Neural cell (in vitro differentiated cells): ENCODE measurements at regions not wholly inside any gene's neighbourhood (a gene's known extent, or its start where the extent isn't known, plus 50 kb on each side); places are given as distances from the start of the nearest gene placed in this dataset.

Experiments used
- EP300 ChIP-seq: fragments of 450-650 bp; conservative IDR thresholded peaks from 2 replicates; pipeline ENCODE4 v1.6.1; 2014; ENCODE audit warnings: antibody characterized with exemption, mild to moderate bottlenecking, moderate library complexity; ENCODE audit not compliant: poor library complexity, severe bottlenecking
- EZH2 ChIP-seq: fragments of 200-600, 300-800 bp; shearing (Covaris generic), sonication (generic); IDR thresholded peaks from 2 replicates; pipeline ENCODE4 v1.6.1; 2014; ENCODE audit warnings: antibody characterized with exemption, low read length, borderline replicate concordance, mild to moderate bottlenecking; ENCODE audit not compliant: insufficient read depth, poor library complexity, severe bottlenecking
- MXI1 ChIP-seq: fragments of 450-650 bp; conservative IDR thresholded peaks from 2 replicates; pipeline ENCODE4 v1.6.1; 2014; ENCODE audit warnings: antibody characterized with exemption, mild to moderate bottlenecking; ENCODE audit not compliant: poor library complexity, severe bottlenecking
- POLR2AphosphoS5 ChIP-seq: IDR thresholded peaks from 2 replicates; pipeline ENCODE4 v1.6.1; 2012
- SMC3 ChIP-seq: fragments of 450-650 bp; conservative IDR thresholded peaks from 2 replicates; pipeline ENCODE4 v1.6.1; 2014; ENCODE audit warnings: antibody characterized with exemption, mild to moderate bottlenecking, moderate library complexity; ENCODE audit not compliant: poor library complexity
- TAF1 ChIP-seq: IDR thresholded peaks from 2 replicates; pipeline ENCODE4 v1.6.1; 2012; ENCODE audit warnings: low read depth
- TF ChIP-seq, protein P1 (sequence below): fragments of 450-650 bp; IDR thresholded peaks from 2 replicates; pipeline ENCODE4 v1.5.1; 2014; ENCODE audit warnings: antibody characterized with exemption, mild to moderate bottlenecking, moderate library complexity; ENCODE audit not compliant: poor library complexity, severe bottlenecking
- TF ChIP-seq, protein P2 (sequence below): IDR thresholded peaks from 2 replicates; pipeline ENCODE4 v1.6.1; 2012; ENCODE audit warnings: borderline replicate concordance

DNA sequence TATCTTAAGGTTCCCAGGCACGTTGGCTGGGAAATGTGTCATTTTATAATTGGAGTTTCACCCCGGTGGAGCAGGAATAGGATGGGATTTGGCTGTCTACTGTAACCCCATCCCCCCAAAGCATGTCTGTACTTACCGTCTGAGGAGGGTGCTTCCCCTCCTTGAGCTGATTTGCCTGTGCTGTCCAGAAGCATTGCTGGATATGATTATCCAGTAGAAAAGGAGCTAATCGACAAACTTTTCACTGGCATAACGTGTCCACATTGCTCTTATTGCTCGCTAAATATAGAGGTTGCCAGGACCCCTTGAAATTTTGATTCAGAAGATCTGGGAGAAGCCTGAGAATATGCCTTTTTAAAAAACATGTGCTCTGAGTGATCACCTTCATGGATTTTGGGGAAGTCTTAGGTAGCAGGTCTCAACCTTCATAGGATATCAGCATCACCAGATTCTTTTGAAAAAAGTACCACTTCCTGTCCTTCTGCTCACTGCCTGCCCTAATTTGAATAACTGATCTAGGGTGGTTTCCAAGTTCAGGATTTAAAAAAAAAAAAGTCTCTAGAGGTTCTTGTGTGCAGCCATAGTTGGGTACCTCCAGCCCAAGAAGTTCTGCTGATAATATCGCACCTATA is 80.4 kb upstream of the KCNA1 start:
- no peak for TF ChIP-seq EZH2
- no peak for TF ChIP-seq POLR2AphosphoS5
- TF ChIP-seq, protein P1, sequence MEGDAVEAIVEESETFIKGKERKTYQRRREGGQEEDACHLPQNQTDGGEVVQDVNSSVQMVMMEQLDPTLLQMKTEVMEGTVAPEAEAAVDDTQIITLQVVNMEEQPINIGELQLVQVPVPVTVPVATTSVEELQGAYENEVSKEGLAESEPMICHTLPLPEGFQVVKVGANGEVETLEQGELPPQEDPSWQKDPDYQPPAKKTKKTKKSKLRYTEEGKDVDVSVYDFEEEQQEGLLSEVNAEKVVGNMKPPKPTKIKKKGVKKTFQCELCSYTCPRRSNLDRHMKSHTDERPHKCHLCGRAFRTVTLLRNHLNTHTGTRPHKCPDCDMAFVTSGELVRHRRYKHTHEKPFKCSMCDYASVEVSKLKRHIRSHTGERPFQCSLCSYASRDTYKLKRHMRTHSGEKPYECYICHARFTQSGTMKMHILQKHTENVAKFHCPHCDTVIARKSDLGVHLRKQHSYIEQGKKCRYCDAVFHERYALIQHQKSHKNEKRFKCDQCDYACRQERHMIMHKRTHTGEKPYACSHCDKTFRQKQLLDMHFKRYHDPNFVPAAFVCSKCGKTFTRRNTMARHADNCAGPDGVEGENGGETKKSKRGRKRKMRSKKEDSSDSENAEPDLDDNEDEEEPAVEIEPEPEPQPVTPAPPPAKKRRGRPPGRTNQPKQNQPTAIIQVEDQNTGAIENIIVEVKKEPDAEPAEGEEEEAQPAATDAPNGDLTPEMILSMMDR: no peak
- TF ChIP-seq TAF1: no peak
- no peak for TF ChIP-seq EP300
- no peak for TF ChIP-seq SMC3
- TF ChIP-seq, protein P2, sequence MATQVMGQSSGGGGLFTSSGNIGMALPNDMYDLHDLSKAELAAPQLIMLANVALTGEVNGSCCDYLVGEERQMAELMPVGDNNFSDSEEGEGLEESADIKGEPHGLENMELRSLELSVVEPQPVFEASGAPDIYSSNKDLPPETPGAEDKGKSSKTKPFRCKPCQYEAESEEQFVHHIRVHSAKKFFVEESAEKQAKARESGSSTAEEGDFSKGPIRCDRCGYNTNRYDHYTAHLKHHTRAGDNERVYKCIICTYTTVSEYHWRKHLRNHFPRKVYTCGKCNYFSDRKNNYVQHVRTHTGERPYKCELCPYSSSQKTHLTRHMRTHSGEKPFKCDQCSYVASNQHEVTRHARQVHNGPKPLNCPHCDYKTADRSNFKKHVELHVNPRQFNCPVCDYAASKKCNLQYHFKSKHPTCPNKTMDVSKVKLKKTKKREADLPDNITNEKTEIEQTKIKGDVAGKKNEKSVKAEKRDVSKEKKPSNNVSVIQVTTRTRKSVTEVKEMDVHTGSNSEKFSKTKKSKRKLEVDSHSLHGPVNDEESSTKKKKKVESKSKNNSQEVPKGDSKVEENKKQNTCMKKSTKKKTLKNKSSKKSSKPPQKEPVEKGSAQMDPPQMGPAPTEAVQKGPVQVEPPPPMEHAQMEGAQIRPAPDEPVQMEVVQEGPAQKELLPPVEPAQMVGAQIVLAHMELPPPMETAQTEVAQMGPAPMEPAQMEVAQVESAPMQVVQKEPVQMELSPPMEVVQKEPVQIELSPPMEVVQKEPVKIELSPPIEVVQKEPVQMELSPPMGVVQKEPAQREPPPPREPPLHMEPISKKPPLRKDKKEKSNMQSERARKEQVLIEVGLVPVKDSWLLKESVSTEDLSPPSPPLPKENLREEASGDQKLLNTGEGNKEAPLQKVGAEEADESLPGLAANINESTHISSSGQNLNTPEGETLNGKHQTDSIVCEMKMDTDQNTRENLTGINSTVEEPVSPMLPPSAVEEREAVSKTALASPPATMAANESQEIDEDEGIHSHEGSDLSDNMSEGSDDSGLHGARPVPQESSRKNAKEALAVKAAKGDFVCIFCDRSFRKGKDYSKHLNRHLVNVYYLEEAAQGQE: no peak
- no peak for TF ChIP-seq MXI1
